Activated B cell treated with CpG ODN at 0.5 μM for 24 hours (primary cell): ENCODE measurements at regions not wholly inside any gene's neighbourhood (a gene's known extent, or its start where the extent isn't known, plus 50 kb on each side); places are given as distances from the start of the nearest gene placed in this dataset.

Experiments used
- ATAC-seq: fragments of 200-7000 bp; cut with Tn5 transposase; one replicate; pipeline ENCODE4 v1.10.0; 2021; ENCODE audit warnings: low read depth, mild to moderate bottlenecking, moderate library complexity
- CTCF ChIA-PET: fragments of 350-600 bp; sonication (Branson Sonifier 250); formaldehyde crosslinking; loops from one replicate; lab custom pipeline; 2021; ENCODE audit warnings: antibody characterized with exemption; lab: Charles Lee
- POLR2A ChIA-PET: fragments of 350-600 bp; sonication (Branson Sonifier 250); formaldehyde crosslinking; loops from one replicate; lab custom pipeline; 2021; ENCODE audit warnings: antibody characterized with exemption; lab: Charles Lee
- DNase-seq: peaks from one replicate; pipeline ENCODE4 v3.0.0; 2022
- H3K27ac Mint-ChIP-seq: one replicate; pipeline ENCODE4 v1.8.0; 2020; ENCODE audit warnings: mixed read lengths
- H3K27me3 Mint-ChIP-seq: one replicate; pipeline ENCODE4 v1.8.0; 2021; ENCODE audit warnings: mixed read lengths
- H3K36me3 Mint-ChIP-seq: one replicate; pipeline ENCODE4 v1.8.0; 2021; ENCODE audit warnings: low read depth, mixed read lengths
- H3K4me1 Mint-ChIP-seq: one replicate; pipeline ENCODE4 v1.8.0; 2021; ENCODE audit warnings: mixed read lengths
- H3K4me3 Mint-ChIP-seq: one replicate; pipeline ENCODE4 v1.8.0; 2020; ENCODE audit warnings: mild to moderate bottlenecking, mixed read lengths
- H3K9me3 Mint-ChIP-seq: one replicate; pipeline ENCODE4 v1.8.0; 2020; ENCODE audit warnings: mixed read lengths
- intact Hi-C: fragments of 100-400 bp; cut with micrococcal nuclease; formaldehyde crosslinking; loops from one replicate; pipeline ENCODE4 v1.15.1; 2024
- TF ChIP-seq, protein P1 (sequence below): fragments of 200-600 bp; IDR thresholded peaks from one replicate; pipeline ENCODE4 v1.8.0; 2022; ENCODE audit warnings: antibody characterized with exemption, mild to moderate bottlenecking

DNA sequence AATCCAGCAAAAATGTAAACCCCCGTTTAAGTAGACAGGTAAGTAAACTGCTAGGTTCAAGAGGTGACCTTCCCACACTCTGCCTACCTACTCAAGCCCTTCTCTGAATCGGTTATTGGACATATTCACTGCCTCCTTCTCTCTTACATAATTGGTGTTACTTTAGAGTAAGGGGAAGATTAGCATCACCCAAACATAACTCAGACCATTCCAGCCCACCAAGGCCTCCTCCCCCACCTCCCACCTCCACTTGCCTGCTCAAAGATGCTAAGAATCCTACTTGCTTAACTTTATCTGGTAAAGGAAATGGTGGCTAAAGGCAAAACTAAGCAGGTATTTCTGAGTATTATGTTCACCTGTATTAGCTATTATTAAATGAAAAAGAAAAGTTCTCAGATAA lies 55.0 kb upstream of the DTNA start:
- ATAC-seq = no peak
- H3K4me3 Mint-ChIP-seq = no peak overlapping the region
- H3K9me3 Mint-ChIP-seq = no peaks in the 10 kb centered on the region
- TF ChIP-seq, protein P1, sequence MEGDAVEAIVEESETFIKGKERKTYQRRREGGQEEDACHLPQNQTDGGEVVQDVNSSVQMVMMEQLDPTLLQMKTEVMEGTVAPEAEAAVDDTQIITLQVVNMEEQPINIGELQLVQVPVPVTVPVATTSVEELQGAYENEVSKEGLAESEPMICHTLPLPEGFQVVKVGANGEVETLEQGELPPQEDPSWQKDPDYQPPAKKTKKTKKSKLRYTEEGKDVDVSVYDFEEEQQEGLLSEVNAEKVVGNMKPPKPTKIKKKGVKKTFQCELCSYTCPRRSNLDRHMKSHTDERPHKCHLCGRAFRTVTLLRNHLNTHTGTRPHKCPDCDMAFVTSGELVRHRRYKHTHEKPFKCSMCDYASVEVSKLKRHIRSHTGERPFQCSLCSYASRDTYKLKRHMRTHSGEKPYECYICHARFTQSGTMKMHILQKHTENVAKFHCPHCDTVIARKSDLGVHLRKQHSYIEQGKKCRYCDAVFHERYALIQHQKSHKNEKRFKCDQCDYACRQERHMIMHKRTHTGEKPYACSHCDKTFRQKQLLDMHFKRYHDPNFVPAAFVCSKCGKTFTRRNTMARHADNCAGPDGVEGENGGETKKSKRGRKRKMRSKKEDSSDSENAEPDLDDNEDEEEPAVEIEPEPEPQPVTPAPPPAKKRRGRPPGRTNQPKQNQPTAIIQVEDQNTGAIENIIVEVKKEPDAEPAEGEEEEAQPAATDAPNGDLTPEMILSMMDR = no peak
- no peaks in the 10 kb centered on the region for H3K36me3 Mint-ChIP-seq
- ChIA-PET CTCF (no interaction called here), POLR2A (no interaction called here)
- H3K27me3 Mint-ChIP-seq = peaks cover 4% of the 10 kb centered on the region
- intact Hi-C loops = no loop called here
- DNase-seq = no peak
- no peak overlapping the region for H3K27ac Mint-ChIP-seq
- H3K4me1 Mint-ChIP-seq = no peaks in the 10 kb centered on the region

DNA sequence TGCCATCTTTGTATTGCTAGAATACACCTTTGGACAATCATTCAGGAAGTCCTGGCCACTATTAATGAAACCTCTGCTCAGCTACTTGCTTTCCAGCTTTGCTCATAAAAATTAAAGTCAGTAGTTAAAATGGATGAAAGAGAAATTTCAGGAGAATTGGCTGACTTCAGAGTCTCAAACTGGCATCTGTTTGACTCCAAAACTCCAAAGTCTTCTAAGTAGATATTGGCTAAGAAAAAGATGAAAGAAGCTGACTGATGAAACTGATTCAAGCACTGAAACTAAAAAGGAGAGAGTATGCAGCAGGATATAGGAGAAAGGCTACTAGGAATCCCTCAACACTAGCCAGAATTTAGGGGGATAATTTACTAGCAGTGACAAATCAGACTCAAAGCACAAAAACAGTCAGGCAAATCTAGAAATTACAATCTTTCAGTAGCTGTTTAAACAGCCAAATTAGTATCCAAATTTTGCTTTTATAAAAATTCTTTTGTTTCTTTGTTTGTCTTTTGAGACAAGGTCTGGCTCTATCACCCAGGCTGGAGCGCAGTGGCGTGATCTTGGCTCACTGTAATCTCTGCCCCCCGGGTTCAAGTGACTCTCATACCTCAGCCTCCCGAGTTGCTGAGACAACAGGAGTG lies 52.1 kb upstream of the DTNA start:
- TF ChIP-seq, protein P1 = no peak
- intact Hi-C loops = no loop called here
- H3K4me3 Mint-ChIP-seq = no peak overlapping the region
- DNase-seq (no peak), ATAC-seq (no peak)
- H3K27me3 Mint-ChIP-seq = peaks cover 4% of the 10 kb centered on the region
- CTCF ChIA-PET = interaction anchor here (0.6 kb wide), 1 partner anchor 75 kb away, joined by 3 read pairs; no protein-coding TSS in a partner anchor
- H3K36me3 Mint-ChIP-seq = no peaks in the 10 kb centered on the region
- H3K27ac Mint-ChIP-seq = no peak overlapping the region
- POLR2A ChIA-PET = no interaction called here
- H3K4me1 Mint-ChIP-seq = no peaks in the 10 kb centered on the region
- no peaks in the 10 kb centered on the region for H3K9me3 Mint-ChIP-seq

DNA sequence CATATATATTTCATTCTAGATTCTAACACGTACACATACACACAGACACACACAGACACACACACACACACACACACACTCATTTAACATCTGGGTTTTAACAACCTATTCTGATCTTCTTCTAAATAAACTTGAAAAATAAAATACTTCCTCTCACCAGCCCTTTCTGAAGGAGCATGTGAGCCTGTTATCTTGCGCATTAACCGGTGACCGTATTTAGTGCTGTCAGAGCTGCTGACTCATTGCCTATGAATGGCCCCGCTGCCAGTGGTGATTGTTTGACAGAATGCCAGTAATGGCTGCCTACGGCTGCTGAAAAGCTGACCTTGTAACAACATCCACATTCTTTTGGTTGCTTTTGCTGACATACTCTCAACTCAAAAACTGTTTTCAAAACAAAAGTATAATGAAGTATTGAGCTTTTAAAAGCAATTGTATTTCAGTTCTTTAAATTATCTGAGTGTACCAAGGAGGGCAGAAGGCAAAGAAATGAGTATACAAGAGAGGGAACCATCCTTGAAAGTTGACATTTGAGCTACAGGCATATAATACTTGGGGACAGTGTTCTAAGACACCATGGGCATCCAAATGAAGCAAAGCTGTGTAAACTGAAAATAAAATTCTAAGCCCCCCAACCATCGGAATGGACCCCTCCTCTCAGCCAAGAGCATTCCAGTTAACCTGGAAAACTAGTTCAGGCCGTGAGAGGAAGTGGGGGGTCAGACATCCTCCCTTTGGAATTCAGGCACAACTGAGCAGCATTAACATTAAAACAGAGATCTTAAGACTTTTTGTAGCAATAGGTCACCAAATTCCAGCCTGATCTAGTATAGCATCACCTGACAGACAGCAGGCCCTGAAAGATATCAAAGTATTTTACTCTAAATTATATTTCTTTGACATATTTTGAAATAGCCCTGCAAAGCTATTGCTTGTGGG lies 50.2 kb upstream of the DTNA start:
- no peaks in the 10 kb centered on the region for H3K4me1 Mint-ChIP-seq
- H3K4me3 Mint-ChIP-seq = no peak overlapping the region
- peaks cover 4% of the 10 kb centered on the region for H3K27me3 Mint-ChIP-seq
- no peak overlapping the region for H3K27ac Mint-ChIP-seq
- ChIA-PET CTCF (no interaction called here), POLR2A (no interaction called here)
- intact Hi-C loops = loop anchor here (5.0 kb wide), 1 partner anchor 482 kb away; no protein-coding TSS in a partner anchor
- H3K36me3 Mint-ChIP-seq = no peaks in the 10 kb centered on the region
- H3K9me3 Mint-ChIP-seq = no peaks in the 10 kb centered on the region
- ATAC-seq (no peak), DNase-seq (no peak)
- TF ChIP-seq, protein P1 = no peak
